GM10248 (cell line): ENCODE measurements at regions not wholly inside any gene's neighbourhood (a gene's known extent, or its start where the extent isn't known, plus 50 kb on each side); places are given as distances from the start of the nearest gene placed in this dataset.

ENCODE experiments used
- CTCF ChIA-PET: fragments of 300-600 bp; sonication (Branson Sonifier 250); formaldehyde crosslinking; extraction: SDS; loops from one replicate; lab custom pipeline; 2021; ENCODE audit warnings: antibody characterized with exemption; lab: Yijun Ruan, JAX
- POLR2A ChIA-PET: fragments of 350-650 bp; sonication (Branson Sonifier 250); formaldehyde crosslinking; extraction: SDS; loops from one replicate; lab custom pipeline; 2020; ENCODE audit warnings: antibody characterized with exemption; lab: Yijun Ruan, JAX
- DNase-seq: peaks from one replicate; pipeline ENCODE4 v3.0.0; 2012; ENCODE audit errors: extremely low spot score
- CTCF ChIP-seq: IDR thresholded peaks from 2 replicates; pipeline ENCODE4 v1.5.1; 2012; ENCODE audit warnings: mild to moderate bottlenecking, low read depth; ENCODE audit errors: extremely low read depth, missing control alignments, control extremely low read depth

- TF ChIP-seq CTCF = no peak
- CTCF ChIA-PET = no interaction called here
- POLR2A ChIA-PET = no interaction called here
- no peak for DNase-seq
These were observed 141.2 kb upstream of the GMNC start for GRCh38 chr3:191003742-191004141.

- no peak for TF ChIP-seq CTCF
- ChIA-PET CTCF (no interaction called here), POLR2A (no interaction called here)
- no peak for DNase-seq
These were observed 133.8 kb upstream of the GMNC start for GRCh38 chr3:190996181-190996775.

- no peak for TF ChIP-seq CTCF
- CTCF ChIA-PET = no interaction called here
- no peak for DNase-seq
- POLR2A ChIA-PET = no interaction called here
These were observed 132.7 kb upstream of the GMNC start for GRCh38 chr3:190995156-190995555.

GRCh38 chr3:190990898-190991297 is 128.4 kb upstream of the GMNC start:
- no peak for TF ChIP-seq CTCF
- no peak for DNase-seq
- ChIA-PET POLR2A (no interaction called here), CTCF (interaction anchor here (0.7 to 1.3 kb wide), 2 partner anchors 9 to 11 kb away, joined by 3 read pairs; no protein-coding TSS in a partner anchor)

- ChIA-PET POLR2A (no interaction called here), CTCF (no interaction called here)
- TF ChIP-seq CTCF = no peak
- no peak for DNase-seq
These were observed 126.7 kb upstream of the GMNC start for GRCh38 chr3:190989218-190989617.

- no peak for TF ChIP-seq CTCF
- POLR2A ChIA-PET = no interaction called here
- DNase-seq = no peak
- CTCF ChIA-PET = no interaction called here
These were observed 125.6 kb upstream of the GMNC start for GRCh38 chr3:190988102-190988501.
